DOHH2 (cell line): ENCODE measurements at regions not wholly inside any gene's neighbourhood (a gene's known extent, or its start where the extent isn't known, plus 50 kb on each side); places are given as distances from the start of the nearest gene placed in this dataset.

Experiments used
- H3F3A ChIP-seq: fragments of 200-600 bp; sonication (generic), shearing (Covaris generic); 2 replicates; pipeline ENCODE4 v1.6.0; 2016; ENCODE audit warnings: antibody characterized with exemption, mild to moderate bottlenecking; ENCODE audit not compliant: control insufficient read depth, insufficient read depth
- H3K27ac ChIP-seq: fragments of 200-600 bp; sonication (generic); 2 replicates; pipeline ENCODE4 v1.5.1; 2014; ENCODE audit warnings: low read depth, mild to moderate bottlenecking, low read length, moderate library complexity
- H3K27me3 ChIP-seq: fragments of 200-600 bp; sonication (generic); 2 replicates; pipeline ENCODE4 v1.6.1; 2014; ENCODE audit warnings: mild to moderate bottlenecking, low read length, mixed read lengths; ENCODE audit not compliant: control insufficient read depth
- H3K36me3 ChIP-seq: fragments of 200-600 bp; sonication (generic); 2 replicates; pipeline ENCODE4 v1.6.1; 2014; ENCODE audit warnings: mild to moderate bottlenecking, low read length, moderate library complexity, mixed read lengths; ENCODE audit not compliant: control insufficient read depth
- H3K4me1 ChIP-seq: fragments of 200-600 bp; sonication (generic); 2 replicates; pipeline ENCODE4 v1.6.1; 2014; ENCODE audit warnings: mild to moderate bottlenecking, low read length, mixed read lengths; ENCODE audit not compliant: control insufficient read depth
- H3K4me2 ChIP-seq: fragments of 200-600 bp; sonication (generic); 2 replicates; pipeline ENCODE4 v1.6.0; 2014; ENCODE audit warnings: mild to moderate bottlenecking, low read length, moderate library complexity
- H3K4me3 ChIP-seq: fragments of 200-600 bp; sonication (generic); 2 replicates; pipeline ENCODE4 v1.5.1; 2014; ENCODE audit warnings: mild to moderate bottlenecking, low read length, mixed read lengths
- H3K79me2 ChIP-seq: fragments of 200-600 bp; sonication (generic); 2 replicates; pipeline ENCODE4 v1.6.1; 2014; ENCODE audit warnings: mild to moderate bottlenecking, low read length, mixed read lengths; ENCODE audit not compliant: control insufficient read depth
- H3K9me2 ChIP-seq: fragments of 200-600 bp; sonication (generic); replicated peaks from 2 replicates; pipeline ENCODE4 v1.6.1; 2014; ENCODE audit warnings: mild to moderate bottlenecking, low read length, mixed read lengths; ENCODE audit not compliant: control insufficient read depth
- H3K9me3 ChIP-seq: fragments of 200-600 bp; sonication (generic); 2 replicates; pipeline ENCODE4 v1.6.1; 2014; ENCODE audit warnings: antibody characterized with exemption, low read length, mixed read lengths; ENCODE audit not compliant: control insufficient read depth, insufficient read depth
- H4K20me1 ChIP-seq: fragments of 200-600 bp; sonication (generic); 2 replicates; pipeline ENCODE4 v1.6.0; 2014; ENCODE audit warnings: low read depth, mild to moderate bottlenecking, antibody characterized with exemption, low read length, moderate library complexity; ENCODE audit not compliant: control insufficient read depth, insufficient read depth
- CTCF ChIP-seq: fragments of 200-600 bp; sonication (generic); IDR thresholded peaks from one replicate; pipeline ENCODE4 v1.5.1; 2014; ENCODE audit warnings: antibody characterized with exemption, mild to moderate bottlenecking, low read depth, low read length; ENCODE audit not compliant: poor library complexity, severe bottlenecking
- EZH2phosphoT487 ChIP-seq: fragments of 200-600 bp; sonication (generic); IDR thresholded peaks from 2 replicates; pipeline ENCODE4 v1.6.1; 2017; ENCODE audit warnings: borderline replicate concordance, mild to moderate bottlenecking, antibody characterized with exemption, low read length, moderate library complexity, mixed read lengths

GRCh38 chr4:160194716-160195115 is 1091.8 kb downstream of the RAPGEF2 start:
- Histone ChIP-seq H3K27me3 (no peaks in the 10 kb centered on the region), H3K27ac (no peak overlapping the region), H3K4me3 (no peak overlapping the region), H3K9me2 (no peaks in the 10 kb centered on the region), H3K79me2 (no peaks in the 10 kb centered on the region), H3K4me1 (no peaks in the 10 kb centered on the region), H3K4me2 (no peak overlapping the region), H3K9me3 (no peaks in the 10 kb centered on the region), H4K20me1 (no peaks in the 10 kb centered on the region), H3K36me3 (no peaks in the 10 kb centered on the region), H3F3A (no peaks in the 10 kb centered on the region)
- TF ChIP-seq EZH2phosphoT487 (no peak), CTCF (no peak)

- H3K27ac ChIP-seq, result no peak overlapping the region
Observed at GRCh38 chr4:160202802-160203201, 1099.9 kb downstream of the RAPGEF2 start.

GRCh38 chr4:160212078-160212477 is 1109.2 kb downstream of the RAPGEF2 start:
- no peaks in the 10 kb centered on the region for H3F3A ChIP-seq
- H3K79me2 ChIP-seq, result no peaks in the 10 kb centered on the region
- TF ChIP-seq CTCF (no peak), EZH2phosphoT487 (no peak)
- no peaks in the 10 kb centered on the region for H3K9me3 ChIP-seq
- no peaks in the 10 kb centered on the region for H3K9me2 ChIP-seq
- no peaks in the 10 kb centered on the region for H3K4me1 ChIP-seq
- H3K4me2 ChIP-seq, result no peak overlapping the region
- H3K36me3 ChIP-seq, result no peaks in the 10 kb centered on the region
- H4K20me1 ChIP-seq, result no peaks in the 10 kb centered on the region
- no peaks in the 10 kb centered on the region for H3K27me3 ChIP-seq
- no peak overlapping the region for H3K27ac ChIP-seq
- H3K4me3 ChIP-seq, result no peak overlapping the region

More at GRCh38 chr4:160202802-160203201, 1099.9 kb downstream of the RAPGEF2 start:
- Histone ChIP-seq H4K20me1 (no peaks in the 10 kb centered on the region), H3K79me2 (no peaks in the 10 kb centered on the region), H3K27me3 (no peaks in the 10 kb centered on the region), H3K4me1 (no peaks in the 10 kb centered on the region), H3K4me2 (no peak overlapping the region), H3K4me3 (no peak overlapping the region), H3F3A (no peaks in the 10 kb centered on the region), H3K36me3 (no peaks in the 10 kb centered on the region), H3K9me2 (no peaks in the 10 kb centered on the region), H3K9me3 (no peaks in the 10 kb centered on the region)
- no peak for TF ChIP-seq EZH2phosphoT487
- no peak for TF ChIP-seq CTCF

- TF ChIP-seq CTCF (no peak), EZH2phosphoT487 (no peak)
- Histone ChIP-seq H3K36me3 (no peaks in the 10 kb centered on the region), H3K4me2 (no peak overlapping the region), H3K4me1 (no peaks in the 10 kb centered on the region), H3K79me2 (no peaks in the 10 kb centered on the region), H3K27me3 (no peaks in the 10 kb centered on the region), H3F3A (no peaks in the 10 kb centered on the region), H4K20me1 (no peaks in the 10 kb centered on the region), H3K9me2 (no peaks in the 10 kb centered on the region), H3K4me3 (no peak overlapping the region), H3K27ac (no peak overlapping the region), H3K9me3 (no peaks in the 10 kb centered on the region)
Observed at GRCh38 chr4:160213366-160213765, 1110.5 kb downstream of the RAPGEF2 start.
